ENCODE measurements at regions not wholly inside any gene's neighbourhood (a gene's known extent, or its start where the extent isn't known, plus 50 kb on each side); places are given as distances from the start of the nearest gene placed in this dataset.

DNA sequence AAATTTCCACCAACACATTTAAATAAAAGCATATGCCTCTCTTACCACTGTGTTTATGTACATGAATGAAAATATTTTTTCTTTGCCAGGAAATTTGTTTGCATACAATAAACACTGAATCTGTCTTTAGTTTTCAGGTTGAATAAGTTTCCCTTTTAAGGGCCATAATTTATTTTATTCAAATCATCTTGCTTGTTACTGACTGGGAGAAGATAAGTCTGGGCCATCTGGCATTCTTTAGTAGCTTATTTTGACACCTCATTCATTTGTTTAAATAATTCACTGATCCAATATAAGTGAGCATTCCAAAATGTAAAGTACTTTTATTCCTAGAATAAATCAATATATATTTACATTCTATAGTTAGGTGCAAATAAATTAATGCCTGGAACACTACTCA lies 1001.3 kb downstream of the PLOD2 start:
- TF ChIP-seq CTCF (IDR thresholded peaks at IDR 0.05) = no peak
- no peak for TF ChIP-seq POLR2A (IDR thresholded peaks at IDR 0.05)
- no peak for TF ChIP-seq POLR2AphosphoS5 (IDR thresholded peaks at IDR 0.05)
